Esophagus squamous epithelium (tissue), 4 donors: ENCODE measurements at regions not wholly inside any gene's neighbourhood (a gene's known extent, or its start where the extent isn't known, plus 50 kb on each side); places are given as distances from the start of the nearest gene placed in this dataset.

Source experiments
- CTCF ChIP-seq, 6 experiments: fragments of 450-650 bp in 4 of 6; fragments of 200-600 bp in 2 of 6; sonication (generic) in 2 of 6; IDR thresholded peaks; one replicate each; pipeline ENCODE4 v1.5.1; 2016 to 2019; ENCODE audit warnings: antibody characterized with exemption in 6 of 6, mild to moderate bottlenecking in 4 of 6, moderate library complexity in 4 of 6
- POLR2A ChIP-seq, 4 donors: fragments of 450-650 bp; IDR thresholded peaks; one replicate each; pipeline ENCODE4 v1.6.1; 2017; ENCODE audit warnings: antibody characterized with exemption in 4 of 4, mild to moderate bottlenecking in 4 of 4, moderate library complexity in 3 of 4

- TF ChIP-seq CTCF (IDR thresholded peaks at IDR 0.05) (no peak), POLR2A (IDR thresholded peaks at IDR 0.05) (no peak)
These were observed 429.1 kb upstream of the FRG1 start for GRCh38 chr4:189511581-189511980.
